ENCODE measurements at regions not wholly inside any gene's neighbourhood (a gene's known extent, or its start where the extent isn't known, plus 50 kb on each side); places are given as distances from the start of the nearest gene placed in this dataset.

DNA sequence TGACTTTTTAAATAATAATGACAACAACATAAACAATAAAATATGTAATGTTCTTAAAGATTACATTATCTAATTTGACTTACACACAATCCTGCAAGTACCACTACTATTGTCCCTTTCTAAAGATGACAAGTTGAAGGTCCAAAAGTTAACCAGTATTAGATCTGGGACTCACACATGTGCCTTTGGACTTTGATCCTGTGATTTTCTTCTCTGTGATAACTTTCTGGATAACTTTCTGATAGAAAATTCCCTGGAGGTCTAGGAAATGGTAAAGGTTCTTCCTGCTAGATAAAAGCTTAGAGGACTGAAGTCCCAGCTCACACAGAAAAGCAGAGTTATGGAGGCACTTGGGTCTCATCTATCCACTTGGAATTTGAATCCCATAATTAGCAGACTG lies 311.9 kb upstream of the KLHL29 start:
- TF ChIP-seq, protein P1, sequence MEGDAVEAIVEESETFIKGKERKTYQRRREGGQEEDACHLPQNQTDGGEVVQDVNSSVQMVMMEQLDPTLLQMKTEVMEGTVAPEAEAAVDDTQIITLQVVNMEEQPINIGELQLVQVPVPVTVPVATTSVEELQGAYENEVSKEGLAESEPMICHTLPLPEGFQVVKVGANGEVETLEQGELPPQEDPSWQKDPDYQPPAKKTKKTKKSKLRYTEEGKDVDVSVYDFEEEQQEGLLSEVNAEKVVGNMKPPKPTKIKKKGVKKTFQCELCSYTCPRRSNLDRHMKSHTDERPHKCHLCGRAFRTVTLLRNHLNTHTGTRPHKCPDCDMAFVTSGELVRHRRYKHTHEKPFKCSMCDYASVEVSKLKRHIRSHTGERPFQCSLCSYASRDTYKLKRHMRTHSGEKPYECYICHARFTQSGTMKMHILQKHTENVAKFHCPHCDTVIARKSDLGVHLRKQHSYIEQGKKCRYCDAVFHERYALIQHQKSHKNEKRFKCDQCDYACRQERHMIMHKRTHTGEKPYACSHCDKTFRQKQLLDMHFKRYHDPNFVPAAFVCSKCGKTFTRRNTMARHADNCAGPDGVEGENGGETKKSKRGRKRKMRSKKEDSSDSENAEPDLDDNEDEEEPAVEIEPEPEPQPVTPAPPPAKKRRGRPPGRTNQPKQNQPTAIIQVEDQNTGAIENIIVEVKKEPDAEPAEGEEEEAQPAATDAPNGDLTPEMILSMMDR (IDR thresholded peaks at IDR 0.05; ENCODE audit: low read depth, low read length), result no peak
- no peak for DNase-seq (ENCODE audit: extremely low read depth, low read depth)

DNA sequence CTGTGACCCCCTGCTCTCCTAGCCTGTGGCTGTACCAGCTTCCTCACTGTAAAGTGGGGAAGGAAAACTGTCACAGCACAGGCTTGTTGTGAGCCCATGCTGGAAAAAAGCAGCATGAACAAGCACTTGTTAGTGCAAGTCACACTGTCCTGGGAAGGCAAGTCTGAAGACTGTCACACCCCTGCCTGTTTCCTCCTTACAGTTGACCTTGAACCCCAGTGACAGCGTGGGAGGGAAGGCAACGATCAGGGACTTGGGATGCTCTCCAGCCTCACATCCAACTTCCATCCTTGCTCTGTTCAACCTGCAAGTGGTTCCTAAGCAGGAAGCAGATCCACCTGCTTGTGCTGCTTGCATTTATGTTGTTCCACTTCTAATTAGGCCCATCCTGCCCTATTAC lies 311.3 kb upstream of the KLHL29 start:
- no peak for DNase-seq (ENCODE audit: extremely low read depth, low read depth)
- TF ChIP-seq, protein P1 (IDR thresholded peaks at IDR 0.05; ENCODE audit: low read depth, low read length), result no peak

DNA sequence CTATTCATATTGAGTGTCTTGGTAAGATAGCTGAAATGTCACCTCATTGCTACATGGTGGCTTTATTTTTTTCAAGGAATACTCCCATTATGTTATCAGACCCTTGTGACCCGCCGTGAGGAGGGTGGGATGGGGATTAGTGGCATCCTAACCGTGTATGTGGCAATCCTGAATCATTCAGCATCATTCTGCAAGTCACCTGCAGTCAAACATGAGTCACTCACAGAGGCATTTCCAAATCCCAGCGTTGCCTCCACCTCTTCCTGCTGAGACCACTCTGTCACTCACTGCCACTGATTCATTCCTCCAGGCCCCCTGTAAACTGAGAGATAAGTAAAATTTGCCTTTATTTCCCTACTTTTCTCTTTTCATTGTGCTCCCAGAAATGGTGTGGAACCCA lies 307.4 kb upstream of the KLHL29 start:
- TF ChIP-seq, protein P1 (IDR thresholded peaks at IDR 0.05; ENCODE audit: low read depth, low read length), result no peak
- no peak for DNase-seq (ENCODE audit: extremely low read depth, low read depth)

DNA sequence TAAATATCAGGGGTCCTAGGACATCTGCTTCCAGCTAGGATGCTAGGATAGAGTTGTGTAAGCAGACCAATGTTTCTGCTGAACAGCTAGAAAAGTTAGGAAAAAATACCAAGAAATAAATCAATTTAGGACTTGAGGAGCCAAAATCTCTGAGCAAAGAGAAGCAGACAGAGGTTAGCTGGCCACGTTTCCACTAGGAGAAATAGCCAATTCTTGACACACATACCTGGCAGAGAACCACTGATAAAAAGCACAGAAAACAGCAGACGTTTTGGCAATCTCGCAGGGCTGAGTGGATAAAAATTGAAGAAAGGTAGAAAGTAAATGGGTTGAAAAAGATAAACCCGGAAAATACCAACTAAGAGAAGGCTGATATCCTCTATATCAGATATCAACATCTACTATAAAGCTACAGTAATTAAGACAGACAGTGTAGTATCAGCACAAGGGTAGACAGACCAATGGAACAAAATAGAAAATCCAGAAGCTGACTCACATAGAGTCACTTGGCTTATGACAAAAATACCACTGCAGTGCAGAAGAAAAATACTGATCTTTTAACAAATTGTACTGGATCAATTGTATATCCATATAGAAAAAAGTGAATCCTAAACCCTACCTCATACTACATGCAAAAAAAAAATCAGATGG lies 306.1 kb upstream of the KLHL29 start:
- DNase-seq (ENCODE audit: extremely low read depth, low read depth), result no peak
- TF ChIP-seq, protein P1 (IDR thresholded peaks at IDR 0.05; ENCODE audit: low read depth, low read length), result no peak

DNA sequence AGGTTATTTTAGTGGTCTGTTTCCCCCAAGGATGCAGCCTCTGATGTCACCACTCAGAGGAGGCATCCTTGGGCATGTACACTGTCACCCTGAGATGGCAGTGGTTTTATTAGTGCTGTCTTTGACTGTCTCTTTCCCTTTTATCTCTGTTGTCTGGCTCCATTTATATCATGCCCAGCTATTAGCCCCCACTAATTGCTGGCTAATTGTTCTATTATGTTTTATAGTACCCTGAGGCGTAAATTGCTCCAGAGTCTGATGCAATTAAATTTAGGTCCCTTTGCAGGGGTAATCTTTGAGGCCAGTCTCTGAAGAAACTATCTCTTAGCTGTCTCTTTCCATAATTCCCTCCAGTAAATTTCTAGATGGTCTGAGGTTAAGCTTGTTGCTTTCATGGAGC lies 301.0 kb upstream of the KLHL29 start:
- TF ChIP-seq, protein P1 (IDR thresholded peaks at IDR 0.05; ENCODE audit: low read depth, low read length), result no peak
- no peak for DNase-seq (ENCODE audit: extremely low read depth, low read depth)

DNA sequence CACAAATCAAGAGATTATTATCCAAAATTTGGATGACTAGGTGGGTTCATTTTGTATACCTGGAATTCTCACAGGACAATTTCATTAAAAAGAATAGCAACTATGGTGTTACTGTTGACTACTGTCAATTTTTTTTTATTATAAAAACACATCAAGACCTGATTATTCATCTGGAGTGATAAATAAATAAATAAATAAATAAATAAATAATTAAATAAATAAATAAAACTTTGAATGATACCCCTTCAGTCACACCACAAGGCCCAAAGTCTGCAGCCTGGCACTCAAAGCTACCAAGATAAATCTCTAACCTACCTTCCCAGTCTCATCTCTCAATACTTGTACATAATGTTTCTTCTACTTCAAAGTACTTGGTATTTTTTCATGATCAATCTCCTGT lies 294.0 kb upstream of the KLHL29 start:
- TF ChIP-seq, protein P1 (IDR thresholded peaks at IDR 0.05; ENCODE audit: low read depth, low read length), result no peak
- DNase-seq (ENCODE audit: extremely low read depth, low read depth), result no peak

DNA sequence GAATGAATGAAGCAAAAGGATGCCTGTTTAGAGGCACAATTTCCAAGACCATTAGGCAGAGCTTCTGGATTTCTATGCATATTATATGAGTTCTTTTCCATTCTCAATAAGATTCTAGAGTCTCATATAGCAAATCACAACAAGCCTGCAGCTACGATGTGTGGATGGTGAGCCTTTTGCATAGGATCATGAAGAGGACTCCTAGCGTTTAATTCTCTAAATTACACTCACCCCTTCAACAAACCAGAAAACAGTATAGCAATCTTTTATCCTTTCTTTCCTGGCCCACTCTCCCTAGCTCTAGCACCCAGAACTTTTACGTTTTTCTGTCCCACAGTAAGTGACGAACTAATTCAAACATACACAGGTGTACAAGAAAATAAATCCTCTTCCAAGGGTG lies 293.1 kb upstream of the KLHL29 start:
- DNase-seq (ENCODE audit: extremely low read depth, low read depth), result no peak
- TF ChIP-seq, protein P1 (IDR thresholded peaks at IDR 0.05; ENCODE audit: low read depth, low read length), result no peak
